B cell (primary cell): ENCODE measurements at regions not wholly inside any gene's neighbourhood (a gene's known extent, or its start where the extent isn't known, plus 50 kb on each side); places are given as distances from the start of the nearest gene placed in this dataset.

Experiments
- ATAC-seq: fragments of 200-7000 bp; cut with Tn5 transposase; one replicate; pipeline ENCODE4 v1.10.0; 2021; ENCODE audit warnings: low read depth, mild to moderate bottlenecking, moderate number of reproducible peaks, moderate library complexity
- CTCF ChIA-PET: fragments of 350-600 bp; sonication (Branson Sonifier 250); formaldehyde crosslinking; loops from one replicate; lab custom pipeline; 2021; ENCODE audit warnings: antibody characterized with exemption, inconsistent platforms; lab: Charles Lee
- POLR2A ChIA-PET: fragments of 350-600 bp; sonication (Branson Sonifier 250); formaldehyde crosslinking; loops from one replicate; lab custom pipeline; 2021; ENCODE audit warnings: antibody characterized with exemption; lab: Charles Lee
- DNase-seq: peaks from one replicate; pipeline ENCODE4 v3.0.0; 2013
- H2AFZ ChIP-seq: 2 replicates; pipeline ENCODE4 v1.6.1; 2012; ENCODE audit warnings: mild to moderate bottlenecking, low read depth, low read length; ENCODE audit not compliant: insufficient read depth, poor library complexity, severe bottlenecking
- H3K27ac ChIP-seq, 2 donors: 1 replicate in 1 of 2; 2 replicates in 1 of 2; pipeline ENCODE4 v1.5.1; 2012 to 2013; ENCODE audit warnings: low read length in 2 of 2, mild to moderate bottlenecking in 2 of 2, moderate library complexity in 1 of 2
- H3K27me3 ChIP-seq, 4 experiments: fragments of 200-600 bp in 1 of 4; sonication (generic) in 1 of 4; replicated peaks in 1 of 4; 1 replicate in 2 of 4; 2 replicates in 2 of 4; pipeline versions ENCODE4 v1.6.1 to v1.7.0; 2013 to 2016; ENCODE audit warnings: low read length in 3 of 4, mild to moderate bottlenecking in 2 of 4, mixed read lengths in 1 of 4, moderate library complexity in 1 of 4; ENCODE audit not compliant: insufficient read depth in 4 of 4, control insufficient read depth in 3 of 4; ENCODE audit errors: control extremely low read depth in 1 of 4
- H3K36me3 ChIP-seq, 2 experiments: replicated peaks in 1 of 2; 1 replicate in 1 of 2; 2 replicates in 1 of 2; pipeline versions ENCODE4 v1.6.1 to v1.7.1; 2013; ENCODE audit warnings: low read length in 1 of 2; ENCODE audit not compliant: insufficient read depth in 2 of 2, control insufficient read depth in 1 of 2; ENCODE audit errors: control extremely low read depth in 1 of 2, extremely low read depth in 1 of 2
- H3K4me1 ChIP-seq, 2 donors: fragments of 200-600 bp in 1 of 2; sonication (generic) in 1 of 2; 1 replicate in 1 of 2; 2 replicates in 1 of 2; pipeline versions ENCODE4 v1.5.1 to v1.6.1; 2013 to 2017; ENCODE audit warnings: low read length in 2 of 2; ENCODE audit not compliant: control insufficient read depth in 2 of 2, insufficient read depth in 2 of 2
- H3K4me2 ChIP-seq: replicated peaks from 2 replicates; pipeline ENCODE3; 2012; ENCODE audit warnings: mild to moderate bottlenecking, low read depth, low read length; ENCODE audit not compliant: poor library complexity, severe bottlenecking
- H3K4me3 ChIP-seq, 5 experiments: fragments of 200-600 bp in 1 of 5; sonication (generic) in 1 of 5; 1 replicate in 3 of 5; 2 replicates in 2 of 5; pipeline versions ENCODE4 v1.5.1 to v1.7.0; 2011 to 2016; ENCODE audit warnings: low read length in 4 of 5, mild to moderate bottlenecking in 4 of 5, low read depth in 2 of 5, control low read depth in 1 of 5, moderate library complexity in 1 of 5; ENCODE audit not compliant: insufficient read depth in 1 of 5; ENCODE audit errors: control extremely low read depth in 1 of 5, extremely low read depth in 1 of 5
- H3K79me2 ChIP-seq: fragments of 200-600 bp; sonication (generic); one replicate; pipeline ENCODE4 v1.6.0; 2016; ENCODE audit warnings: low read length; ENCODE audit not compliant: control insufficient read depth, insufficient read depth
- H3K9ac ChIP-seq: fragments of 200-600 bp; sonication (generic); 2 replicates; pipeline ENCODE4 v1.6.1; 2017; ENCODE audit warnings: mild to moderate bottlenecking, low read length, moderate library complexity
- H3K9me3 ChIP-seq, 3 donors: one replicate each; pipeline versions ENCODE4 v1.6.1 to v1.7.1; 2013; ENCODE audit warnings: low read length in 2 of 3; ENCODE audit not compliant: control insufficient read depth in 2 of 3, insufficient read depth in 1 of 3; ENCODE audit errors: control extremely low read depth in 1 of 3
- H4K20me1 ChIP-seq: 2 replicates; pipeline ENCODE4 v1.6.0; 2012; ENCODE audit warnings: mild to moderate bottlenecking, low read length; ENCODE audit not compliant: insufficient read depth, control insufficient read depth, poor library complexity, severe bottlenecking
- H3K27ac Mint-ChIP-seq: one replicate; pipeline ENCODE4 v1.8.0; 2021; ENCODE audit warnings: mixed read lengths
- H3K27me3 Mint-ChIP-seq: one replicate; pipeline ENCODE4 v1.8.0; 2021; ENCODE audit warnings: mixed read lengths
- H3K4me1 Mint-ChIP-seq: one replicate; pipeline ENCODE4 v1.8.0; 2021; ENCODE audit warnings: mixed read lengths
- H3K4me3 Mint-ChIP-seq: one replicate; pipeline ENCODE4 v1.8.0; 2021; ENCODE audit warnings: mixed read lengths
- H3K9me3 Mint-ChIP-seq: one replicate; pipeline ENCODE4 v1.8.0; 2022; ENCODE audit warnings: mixed read lengths; ENCODE audit not compliant: insufficient read depth
- EZH2 ChIP-seq: IDR thresholded peaks from 2 replicates; pipeline ENCODE4 v1.6.1; 2012; ENCODE audit warnings: borderline replicate concordance, low read depth, mild to moderate bottlenecking, moderate library complexity, low read length; ENCODE audit not compliant: insufficient read depth, poor library complexity, severe bottlenecking
- WGBS: methylation state at CpG from one replicate; pipeline ENCODE4 v1.1.5; 2013; ENCODE audit warnings: missing lambda C conversion rate; ENCODE audit not compliant: insufficient coverage; 5-methylcytosine and 5-hydroxymethylcytosine counted together
- intact Hi-C: fragments of 100-400 bp; cut with micrococcal nuclease; formaldehyde crosslinking; loops from one replicate; pipeline ENCODE4 v1.10.0; 2022
- TF ChIP-seq, protein P1 (sequence below): fragments of 200-600 bp; IDR thresholded peaks from one replicate; pipeline ENCODE4 v1.8.0; 2022; ENCODE audit warnings: antibody characterized with exemption, mild to moderate bottlenecking

DNA sequence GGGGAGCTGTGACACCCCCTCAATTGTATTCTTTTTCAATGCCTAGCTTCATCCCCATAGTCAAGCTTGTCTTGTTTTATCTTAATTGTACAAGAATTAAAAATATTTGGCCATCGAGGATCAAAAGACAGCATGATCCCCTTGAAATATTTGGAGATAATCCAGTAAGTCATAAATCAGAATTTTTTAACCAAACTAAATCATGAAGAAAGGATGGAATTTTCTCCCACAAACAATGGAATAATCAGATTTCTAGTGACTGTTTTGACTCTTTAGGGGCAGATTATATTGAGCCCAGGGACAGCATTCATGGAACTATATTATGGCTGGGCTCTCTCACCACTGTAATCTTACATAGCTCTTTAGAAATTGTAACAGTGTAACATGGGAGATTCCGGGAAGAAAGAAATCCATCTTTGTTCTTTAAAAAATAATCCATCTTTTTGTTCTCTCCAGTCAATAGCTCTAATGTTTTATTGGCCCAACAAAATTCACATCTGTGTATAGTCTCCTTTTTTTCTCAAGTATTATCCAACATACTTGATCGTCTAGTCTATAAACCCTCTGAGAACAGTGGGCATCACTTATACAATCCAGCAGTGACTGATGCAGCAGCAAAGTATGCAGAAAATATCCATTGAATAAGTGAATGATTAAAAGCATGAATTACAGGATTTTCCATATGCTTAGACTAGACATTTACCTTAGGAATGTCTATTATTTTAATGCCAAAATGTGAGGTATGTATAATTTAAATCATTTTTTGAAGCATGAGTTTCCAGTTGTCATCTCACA lies 277.0 kb upstream of the PLSCR5 start:
- Histone ChIP-seq H3K27ac (no peak overlapping the region), H2AFZ (no peak overlapping the region), H3K36me3 (no peaks in the 10 kb centered on the region), H3K4me3 (no peak overlapping the region), H4K20me1 (no peaks in the 10 kb centered on the region), H3K9me3 (no peaks in the 10 kb centered on the region), H3K4me1 (no peaks in the 10 kb centered on the region), H3K4me2 (no peak overlapping the region), H3K9ac (no peak overlapping the region), H3K79me2 (no peaks in the 10 kb centered on the region), H3K27me3 (no peaks in the 10 kb centered on the region)
- no peak for DNase-seq
- no peak overlapping the region for H3K4me3 Mint-ChIP-seq
- H3K9me3 Mint-ChIP-seq, result no peaks in the 10 kb centered on the region
- H3K4me1 Mint-ChIP-seq, result no peaks in the 10 kb centered on the region
- no CpG with 5 or more reads among the region's 3 CpGs for WGBS
- no peak for ATAC-seq
- no peak overlapping the region for H3K27ac Mint-ChIP-seq
- ChIA-PET POLR2A (no interaction called here), CTCF (no interaction called here)
- TF ChIP-seq, protein P1, sequence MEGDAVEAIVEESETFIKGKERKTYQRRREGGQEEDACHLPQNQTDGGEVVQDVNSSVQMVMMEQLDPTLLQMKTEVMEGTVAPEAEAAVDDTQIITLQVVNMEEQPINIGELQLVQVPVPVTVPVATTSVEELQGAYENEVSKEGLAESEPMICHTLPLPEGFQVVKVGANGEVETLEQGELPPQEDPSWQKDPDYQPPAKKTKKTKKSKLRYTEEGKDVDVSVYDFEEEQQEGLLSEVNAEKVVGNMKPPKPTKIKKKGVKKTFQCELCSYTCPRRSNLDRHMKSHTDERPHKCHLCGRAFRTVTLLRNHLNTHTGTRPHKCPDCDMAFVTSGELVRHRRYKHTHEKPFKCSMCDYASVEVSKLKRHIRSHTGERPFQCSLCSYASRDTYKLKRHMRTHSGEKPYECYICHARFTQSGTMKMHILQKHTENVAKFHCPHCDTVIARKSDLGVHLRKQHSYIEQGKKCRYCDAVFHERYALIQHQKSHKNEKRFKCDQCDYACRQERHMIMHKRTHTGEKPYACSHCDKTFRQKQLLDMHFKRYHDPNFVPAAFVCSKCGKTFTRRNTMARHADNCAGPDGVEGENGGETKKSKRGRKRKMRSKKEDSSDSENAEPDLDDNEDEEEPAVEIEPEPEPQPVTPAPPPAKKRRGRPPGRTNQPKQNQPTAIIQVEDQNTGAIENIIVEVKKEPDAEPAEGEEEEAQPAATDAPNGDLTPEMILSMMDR, result no peak
- no peak for TF ChIP-seq EZH2
- no peaks in the 10 kb centered on the region for H3K27me3 Mint-ChIP-seq
- intact Hi-C loops, result no loop called here

DNA sequence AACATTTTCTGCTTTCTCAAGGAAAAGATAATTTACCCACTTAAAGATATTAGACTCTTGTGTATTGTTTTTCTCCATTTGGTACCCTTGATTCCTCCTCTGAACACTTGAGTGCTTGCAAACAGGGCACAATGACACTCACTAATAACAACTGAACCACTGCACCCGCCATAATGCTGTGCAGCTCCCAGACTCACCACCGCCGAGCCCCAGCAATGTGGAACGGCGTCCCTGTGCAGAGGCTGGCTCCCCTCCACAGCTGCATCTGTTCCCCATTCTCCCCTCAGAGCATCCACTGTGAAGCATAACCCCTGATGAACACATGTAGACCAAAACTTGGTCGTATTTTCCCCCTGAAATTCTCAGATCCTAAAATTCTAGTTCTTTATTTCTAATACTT lies 276.2 kb upstream of the PLSCR5 start:
- Mint-ChIP-seq H3K4me1 (no peaks in the 10 kb centered on the region), H3K27ac (no peak overlapping the region), H3K27me3 (no peaks in the 10 kb centered on the region), H3K9me3 (no peaks in the 10 kb centered on the region), H3K4me3 (no peak overlapping the region)
- 88% methylated on average over 6 of the region's 6 CpGs for WGBS
- intact Hi-C loops, result no loop called here
- Histone ChIP-seq H3K4me3 (no peak overlapping the region), H3K27me3 (no peaks in the 10 kb centered on the region), H3K27ac (no peak overlapping the region), H3K36me3 (no peaks in the 10 kb centered on the region), H3K4me1 (no peaks in the 10 kb centered on the region), H4K20me1 (no peaks in the 10 kb centered on the region), H3K9me3 (no peaks in the 10 kb centered on the region), H2AFZ (no peak overlapping the region), H3K4me2 (no peak overlapping the region), H3K79me2 (no peaks in the 10 kb centered on the region), H3K9ac (no peak overlapping the region)
- CTCF ChIA-PET, result no interaction called here
- no peak for ATAC-seq
- TF ChIP-seq EZH2, result no peak
- TF ChIP-seq, protein P1, result no peak
- no peak for DNase-seq
- POLR2A ChIA-PET, result no interaction called here
